HEK293 (cell line): ENCODE measurements at regions not wholly inside any gene's neighbourhood (a gene's known extent, or its start where the extent isn't known, plus 50 kb on each side); places are given as distances from the start of the nearest gene placed in this dataset.

ENCODE experiments used
- CTCF ChIA-PET: fragments of 350-600 bp; formaldehyde crosslinking; extraction: SDS; loops from one replicate; lab custom pipeline; 2021; ENCODE audit warnings: antibody characterized with exemption; lab: Yijun Ruan, JAX
- POLR2A ChIA-PET: fragments of 300-600 bp; formaldehyde crosslinking; extraction: SDS; loops from one replicate; lab custom pipeline; 2020; ENCODE audit warnings: antibody characterized with exemption, inconsistent platforms; lab: Yijun Ruan, JAX
- H3K27ac ChIP-seq: fragments of 200-500 bp; sonication (Bioruptor generic); 2 replicates; pipeline ENCODE4 v1.5.1; 2014; ENCODE audit warnings: low read depth, low read length, control low read depth, inconsistent platforms; ENCODE audit errors: extremely low read depth
- H3K36me3 ChIP-seq, 2 experiments: fragments of 200-500 bp in 1 of 2; sonication (Bioruptor generic) in 1 of 2; 1 replicate in 1 of 2; 2 replicates in 1 of 2; pipeline ENCODE4 v1.5.1; 2014 to 2017; ENCODE audit warnings: inconsistent platforms in 2 of 2, low read length in 2 of 2; ENCODE audit not compliant: control insufficient read depth in 2 of 2, insufficient read depth in 1 of 2
- H3K4me1 ChIP-seq: fragments of 200-500 bp; sonication (Bioruptor generic); 2 replicates; pipeline ENCODE4 v1.5.1; 2014; ENCODE audit warnings: mild to moderate bottlenecking, low read length, inconsistent platforms; ENCODE audit not compliant: control insufficient read depth, insufficient read depth
- H3K4me3 ChIP-seq: 2 replicates; pipeline ENCODE4 v1.5.1; 2011; ENCODE audit warnings: low read depth, mild to moderate bottlenecking, control low read depth, low read length, moderate library complexity
- H3K9me3 ChIP-seq: fragments of 200-500 bp; sonication (Bioruptor generic); 2 replicates; pipeline ENCODE4 v1.5.1; 2014; ENCODE audit warnings: low read depth, low read length, inconsistent platforms; ENCODE audit not compliant: control insufficient read depth, insufficient read depth
- BCL6B ChIP-seq: fragments of 450-650 bp; formaldehyde crosslinking; IDR thresholded peaks from 2 replicates; pipeline ENCODE4 v1.5.1; 2017; ENCODE audit warnings: missing biosample characterization, missing genetic modification characterization
- EGR2 ChIP-seq: fragments of 450-650 bp; formaldehyde crosslinking; IDR thresholded peaks from 2 replicates; pipeline ENCODE4 v1.5.1; 2016; ENCODE audit warnings: low read depth, missing biosample characterization, missing genetic modification characterization
- HOXC10 ChIP-seq: sonication (generic); formaldehyde crosslinking; IDR thresholded peaks from 2 replicates; pipeline ENCODE4 v1.8.1; 2023; ENCODE audit warnings: mild to moderate bottlenecking, missing genetic modification reagents
- KLF8 ChIP-seq: fragments of 450-650 bp; formaldehyde crosslinking; IDR thresholded peaks from 2 replicates; pipeline ENCODE4 v1.5.1; 2016; ENCODE audit warnings: missing biosample characterization, missing genetic modification characterization
- PBX3 ChIP-seq: sonication (generic); formaldehyde crosslinking; IDR thresholded peaks from 2 replicates; pipeline ENCODE4 v1.8.1; 2022; ENCODE audit warnings: mild to moderate bottlenecking, moderate library complexity, missing genetic modification reagents
- PRDM4 ChIP-seq: fragments of 450-650 bp; formaldehyde crosslinking; IDR thresholded peaks from 2 replicates; pipeline ENCODE4 v1.5.1; 2017; ENCODE audit warnings: missing biosample characterization, missing genetic modification characterization
- PRDM6 ChIP-seq: fragments of 450-650 bp; formaldehyde crosslinking; IDR thresholded peaks from 2 replicates; pipeline ENCODE4 v1.5.1; 2017; ENCODE audit warnings: missing biosample characterization, missing genetic modification characterization
- REPIN1 ChIP-seq: fragments of 450-650 bp; formaldehyde crosslinking; IDR thresholded peaks from 2 replicates; pipeline ENCODE4 v1.5.1; 2017; ENCODE audit warnings: missing biosample characterization, missing genetic modification characterization, low read depth
- ZBTB1 ChIP-seq: fragments of 450-650 bp; formaldehyde crosslinking; IDR thresholded peaks from 2 replicates; pipeline ENCODE4 v1.5.1; 2016; ENCODE audit warnings: missing biosample characterization, missing genetic modification characterization
- ZBTB20 ChIP-seq: fragments of 450-650 bp; formaldehyde crosslinking; IDR thresholded peaks from 2 replicates; pipeline ENCODE4 v1.5.1; 2016; ENCODE audit warnings: missing biosample characterization, missing genetic modification characterization
- ZBTB8A ChIP-seq: fragments of 450-650 bp; formaldehyde crosslinking; IDR thresholded peaks from 2 replicates; pipeline ENCODE4 v1.5.1; 2016; ENCODE audit warnings: missing biosample characterization, missing genetic modification characterization
- ZFHX2 ChIP-seq: fragments of 450-650 bp; formaldehyde crosslinking; conservative IDR thresholded peaks from 2 replicates; pipeline ENCODE4 v1.5.1; 2016; ENCODE audit warnings: missing biosample characterization, missing genetic modification characterization
- ZIC2 ChIP-seq: fragments of 450-650 bp; formaldehyde crosslinking; IDR thresholded peaks from 2 replicates; pipeline ENCODE4 v1.5.1; 2016; ENCODE audit warnings: missing biosample characterization, missing genetic modification characterization
- ZNF112 ChIP-seq: fragments of 450-650 bp; formaldehyde crosslinking; IDR thresholded peaks from 2 replicates; pipeline ENCODE4 v1.5.0; 2017; ENCODE audit warnings: missing biosample characterization, missing genetic modification characterization
- ZNF2 ChIP-seq: fragments of 450-650 bp; formaldehyde crosslinking; IDR thresholded peaks from 2 replicates; pipeline ENCODE4 v1.5.1; 2016; ENCODE audit warnings: missing biosample characterization, missing genetic modification characterization
- ZNF24 ChIP-seq: fragments of 450-650 bp; formaldehyde crosslinking; IDR thresholded peaks from 2 replicates; pipeline ENCODE4 v1.5.1; 2016; ENCODE audit warnings: missing biosample characterization, missing genetic modification characterization
- ZNF280D ChIP-seq: fragments of 450-650 bp; formaldehyde crosslinking; IDR thresholded peaks from 2 replicates; pipeline ENCODE4 v1.5.1; 2016; ENCODE audit warnings: missing biosample characterization, missing genetic modification characterization
- ZNF354C ChIP-seq: fragments of 450-650 bp; formaldehyde crosslinking; IDR thresholded peaks from 2 replicates; pipeline ENCODE4 v1.5.1; 2016; ENCODE audit warnings: missing biosample characterization, missing genetic modification characterization, low read depth, borderline replicate concordance
- ZNF362 ChIP-seq: fragments of 450-650 bp; formaldehyde crosslinking; IDR thresholded peaks from 2 replicates; pipeline ENCODE4 v1.5.1; 2016; ENCODE audit warnings: missing biosample characterization, missing genetic modification characterization
- ZNF548 ChIP-seq: fragments of 450-650 bp; formaldehyde crosslinking; IDR thresholded peaks from 2 replicates; pipeline ENCODE4 v1.5.1; 2016; ENCODE audit warnings: missing biosample characterization, missing genetic modification characterization
- ZNF580 ChIP-seq: fragments of 450-650 bp; formaldehyde crosslinking; IDR thresholded peaks from 2 replicates; pipeline ENCODE4 v1.5.1; 2016; ENCODE audit warnings: missing biosample characterization, missing genetic modification characterization
- ZNF621 ChIP-seq: fragments of 450-650 bp; formaldehyde crosslinking; IDR thresholded peaks from 2 replicates; pipeline ENCODE4 v1.5.1; 2017; ENCODE audit warnings: missing biosample characterization, missing genetic modification characterization
- ZNF654 ChIP-seq: fragments of 450-650 bp; formaldehyde crosslinking; IDR thresholded peaks from 2 replicates; pipeline ENCODE4 v1.5.1; 2016; ENCODE audit warnings: low read depth, missing biosample characterization, missing genetic modification characterization
- ZNF658 ChIP-seq: fragments of 450-650 bp; formaldehyde crosslinking; IDR thresholded peaks from 2 replicates; pipeline ENCODE4; 2016; ENCODE audit warnings: missing biosample characterization, missing genetic modification characterization
- ZNF76 ChIP-seq: fragments of 450-650 bp; formaldehyde crosslinking; IDR thresholded peaks from 2 replicates; pipeline ENCODE4; 2016; ENCODE audit warnings: low read depth, missing biosample characterization, missing genetic modification characterization, borderline replicate concordance

GRCh38 chr10:54958844-54959243, 157.8 kb upstream of the PCDH15 start:
- H3K4me3 ChIP-seq = no peak overlapping the region
- H3K9me3 ChIP-seq = no peaks in the 10 kb centered on the region
- CTCF ChIA-PET = no interaction called here
- H3K4me1 ChIP-seq = no peaks in the 10 kb centered on the region
- H3K36me3 ChIP-seq = no peaks in the 10 kb centered on the region
- POLR2A ChIA-PET = no interaction called here
- TF ChIP-seq ZIC2 (tag by site-specific recombination) (no peak), ZNF280D (tag by site-specific recombination) (no peak), PRDM6 (tag by site-specific recombination) (no peak), EGR2 (tag by site-specific recombination) (no peak), REPIN1 (tag by site-specific recombination) (no peak), ZNF654 (tag by site-specific recombination) (no peak), ZNF621 (tag by site-specific recombination) (no peak), BCL6B (tag by site-specific recombination) (no peak), ZBTB8A (no peak), ZFHX2 (tag by site-specific recombination) (no peak), ZNF112 (tag by site-specific recombination) (no peak), ZNF354C (tag by site-specific recombination) (no peak), ZBTB20 (tag by site-specific recombination) (no peak), ZNF24 (tag by site-specific recombination) (no peak), ZBTB1 (tag by site-specific recombination) (no peak)
- no peak overlapping the region for H3K27ac ChIP-seq

- H3K27ac ChIP-seq = no peak overlapping the region
- ChIA-PET CTCF (no interaction called here), POLR2A (no interaction called here)
- H3K36me3 ChIP-seq = no peaks in the 10 kb centered on the region
- no peak overlapping the region for H3K4me3 ChIP-seq
- no peaks in the 10 kb centered on the region for H3K9me3 ChIP-seq
- H3K4me1 ChIP-seq = no peaks in the 10 kb centered on the region
- TF ChIP-seq PRDM4 (no peak), ZNF2 (tag by site-specific recombination) (no peak), ZNF548 (tag by site-specific recombination) (no peak), ZNF76 (tag by site-specific recombination) (no peak), PBX3 (no peak), ZNF24 (tag by site-specific recombination) (no peak), HOXC10 (CRISPR knock-in tag) (no peak), ZBTB8A (no peak), ZNF658 (tag by site-specific recombination) (no peak), ZNF580 (tag by site-specific recombination) (no peak), KLF8 (tag by site-specific recombination) (no peak), ZNF362 (tag by site-specific recombination) (no peak)
- TF ChIP-seq, all 188 proteins: peak for 0
Measured at GRCh38 chr10:54947605-54948004, 146.6 kb upstream of the PCDH15 start.
